Mammary epithelial cell (primary cell): ENCODE measurements at regions not wholly inside any gene's neighbourhood (a gene's known extent, or its start where the extent isn't known, plus 50 kb on each side); places are given as distances from the start of the nearest gene placed in this dataset.

Experiments used
- CTCF ChIP-seq, 2 donors: IDR thresholded peaks in 1 of 2; conservative IDR thresholded peaks in 1 of 2; 2 replicates each; pipeline ENCODE4 v1.5.1; 2011 to 2012; ENCODE audit warnings: inconsistent platforms in 2 of 2, low read length in 2 of 2, mild to moderate bottlenecking in 2 of 2, control low read depth in 1 of 2, low read depth in 1 of 2; ENCODE audit not compliant: insufficient read depth in 1 of 2; ENCODE audit errors: extremely low read depth in 1 of 2
- EZH2 ChIP-seq: IDR thresholded peaks from 2 replicates; pipeline ENCODE4 v1.6.1; 2012; ENCODE audit warnings: low read length, inconsistent platforms, borderline replicate concordance

DNA sequence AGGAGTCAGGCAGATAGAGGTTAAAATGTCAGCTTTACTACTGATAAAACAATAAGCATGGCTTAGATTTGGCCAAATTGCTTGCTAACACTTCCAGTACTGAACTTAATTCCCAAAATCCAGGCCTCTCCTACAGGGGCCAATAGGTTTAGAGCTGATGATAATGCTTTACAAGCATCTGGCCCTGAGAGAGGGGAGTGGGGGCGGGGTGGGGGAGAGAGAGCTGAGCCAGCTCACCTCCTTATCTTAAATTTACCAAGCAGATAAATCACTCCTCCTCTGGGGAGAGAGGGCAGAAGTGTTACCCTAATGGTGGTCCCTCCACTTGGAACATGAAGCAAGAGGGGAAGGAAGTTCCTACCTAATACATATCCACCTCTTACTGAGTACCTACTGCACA lies 182.2 kb upstream of the CRY1 start:
- TF ChIP-seq CTCF (conservative IDR thresholded peaks at IDR 0.05 in 1 of 2, IDR thresholded peaks at IDR 0.05 in 1 of 2; ENCODE audit: extremely low read depth in 1 of 2, insufficient read depth in 1 of 2, low read depth in 1 of 2, low read length in 2 of 2) (no peak), EZH2 (no peak)
